ENCODE measurements at regions not wholly inside any gene's neighbourhood (a gene's known extent, or its start where the extent isn't known, plus 50 kb on each side); places are given as distances from the start of the nearest gene placed in this dataset.
A peak's percentile ranks its signal among the peaks of the same experiment; 100 is the strongest.
"Not testable (repeated sequence)": the region's sequence is repeated elsewhere in the genome, so short reads cannot be mapped to it uniquely, and the experiment has no call there.

GRCh38 chr1:233435622-233436021 lies 108.1 kb downstream of the MAP3K21 start:
- DNase-seq: no peak

GRCh38 chr1:233439721-233440120 lies 112.2 kb downstream of the MAP3K21 start:
- no peak for DNase-seq

GRCh38 chr1:233440951-233441401 lies 113.5 kb downstream of the MAP3K21 start:
- DNase-seq: peak; percentile 2

- DNase-seq: no peak
Measured at GRCh38 chr1:233442026-233442780, 114.7 kb downstream of the MAP3K21 start.

DNA sequence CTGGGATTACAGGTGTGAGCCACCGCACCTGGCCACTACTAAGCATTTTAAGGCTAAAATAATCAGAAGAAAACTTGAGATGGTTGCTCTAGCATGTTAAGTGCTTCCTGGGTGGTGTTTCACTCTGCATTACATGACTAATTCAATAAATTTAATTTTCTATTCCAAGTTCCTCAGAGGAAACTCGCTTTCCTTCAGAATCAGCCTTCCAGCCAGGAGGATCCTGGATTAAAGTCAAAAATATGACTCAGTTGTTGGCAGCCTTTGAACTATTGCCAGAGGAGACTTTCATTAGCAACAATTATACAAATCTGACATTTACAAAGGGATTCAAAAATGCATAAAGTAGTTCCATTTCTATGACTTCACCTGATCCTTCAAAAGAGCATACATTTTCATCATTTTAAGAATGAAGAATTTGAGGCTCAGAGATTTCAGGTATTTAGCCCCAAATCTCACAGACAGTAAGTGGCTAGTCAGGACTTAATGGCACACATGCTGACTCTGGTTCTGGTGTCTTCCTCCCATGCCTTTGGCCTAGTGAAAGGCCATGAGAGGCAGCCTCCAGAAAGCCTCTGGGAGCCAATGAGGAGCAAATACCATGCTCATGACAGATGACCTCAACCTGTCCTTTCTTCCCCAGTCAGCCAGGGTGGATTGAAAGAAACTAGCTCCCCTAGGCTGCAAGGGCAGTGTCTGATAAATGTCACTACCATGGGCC lies 115.7 kb downstream of the MAP3K21 start:
- DNase-seq: no peak

- no peak for DNase-seq
Measured at GRCh38 chr1:233444484-233444883, 117.0 kb downstream of the MAP3K21 start.

DNA sequence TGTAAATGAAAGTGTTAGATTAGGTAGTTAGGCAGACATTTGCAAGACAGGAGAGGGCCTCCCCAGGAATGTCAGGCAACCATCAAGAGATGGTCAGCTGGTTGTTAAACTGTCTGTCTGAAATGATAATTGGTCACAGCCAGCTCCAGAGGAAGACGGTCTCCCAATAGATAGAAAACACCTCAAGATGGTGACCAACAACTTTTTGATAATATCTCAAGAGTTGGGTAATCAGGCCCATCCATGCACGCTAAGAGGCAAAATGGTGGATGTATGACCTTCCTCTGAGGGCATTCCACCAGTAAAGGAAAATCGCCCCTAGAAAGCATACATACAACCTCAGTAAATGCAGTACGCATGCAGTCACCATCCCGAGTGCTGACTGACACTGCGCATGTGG lies 118.2 kb downstream of the MAP3K21 start:
- DNase-seq: no peak

DNA sequence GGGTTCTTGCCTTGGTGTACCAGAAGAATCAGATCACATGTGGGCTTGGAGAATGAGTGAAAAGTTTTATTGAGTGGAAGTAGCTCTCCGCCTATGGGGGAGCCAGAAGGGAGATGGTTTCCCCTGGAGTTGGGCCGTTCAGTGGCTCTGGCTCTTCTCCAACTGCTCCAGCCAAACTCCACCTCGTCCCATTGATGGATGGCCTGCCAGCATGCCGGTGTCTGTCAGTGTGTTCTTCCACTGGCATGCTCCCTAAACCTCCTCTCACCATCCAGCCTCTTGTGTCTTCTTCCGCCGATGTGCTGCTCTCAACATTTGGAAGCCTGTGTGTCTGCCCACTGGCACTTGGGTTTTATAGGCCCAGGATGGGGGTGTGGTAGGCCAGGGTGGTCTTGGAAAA lies 119.4 kb downstream of the MAP3K21 start:
- no peak for DNase-seq

DNA sequence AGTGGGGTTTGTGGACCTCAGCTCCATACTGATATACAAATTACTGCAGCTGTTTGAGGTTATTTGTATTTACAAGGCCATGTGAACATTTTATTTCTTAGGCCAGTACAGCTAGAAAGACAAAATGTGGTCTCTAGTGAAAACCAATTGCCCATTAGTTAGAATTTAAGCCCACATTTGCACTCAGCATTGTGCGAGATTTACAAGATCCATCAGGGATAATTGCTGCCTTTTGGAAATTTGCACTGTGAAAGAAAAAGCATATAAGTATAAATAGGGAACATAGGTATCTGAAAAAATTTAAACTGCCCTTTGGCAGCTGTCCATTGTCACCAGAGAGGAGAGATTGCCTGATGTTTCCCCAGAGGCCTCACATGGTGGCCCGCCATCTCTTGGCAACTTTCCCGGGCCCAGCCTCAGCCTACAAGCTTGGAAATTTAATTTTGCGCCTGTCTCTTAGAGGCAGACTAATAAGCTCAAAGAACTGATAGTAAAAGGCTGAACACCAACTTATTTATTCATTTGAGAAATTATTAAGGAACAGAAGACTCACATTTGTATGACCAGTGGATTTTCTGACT lies 120.7 kb downstream of the MAP3K21 start:
- no peak for DNase-seq

DNA sequence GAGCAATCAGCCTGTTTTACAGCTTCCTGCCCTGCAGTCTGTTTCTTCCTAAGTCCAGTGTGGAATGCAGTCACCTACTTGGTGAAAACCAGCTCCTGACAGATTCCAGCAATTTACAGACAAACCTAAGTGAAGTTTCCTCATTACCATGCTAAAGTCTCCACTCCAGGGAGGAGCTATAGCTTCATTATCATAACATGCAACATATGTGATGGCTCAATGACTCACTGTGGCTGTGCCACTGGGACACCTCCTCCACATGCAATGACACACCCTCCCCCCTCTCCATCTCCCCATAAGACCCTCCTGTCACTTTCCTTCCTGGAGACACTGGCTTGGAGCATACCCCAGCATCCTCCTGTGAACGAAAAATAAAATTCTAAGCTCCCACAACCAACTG lies 125.2 kb downstream of the MAP3K21 start:
- no peak for DNase-seq

DNA sequence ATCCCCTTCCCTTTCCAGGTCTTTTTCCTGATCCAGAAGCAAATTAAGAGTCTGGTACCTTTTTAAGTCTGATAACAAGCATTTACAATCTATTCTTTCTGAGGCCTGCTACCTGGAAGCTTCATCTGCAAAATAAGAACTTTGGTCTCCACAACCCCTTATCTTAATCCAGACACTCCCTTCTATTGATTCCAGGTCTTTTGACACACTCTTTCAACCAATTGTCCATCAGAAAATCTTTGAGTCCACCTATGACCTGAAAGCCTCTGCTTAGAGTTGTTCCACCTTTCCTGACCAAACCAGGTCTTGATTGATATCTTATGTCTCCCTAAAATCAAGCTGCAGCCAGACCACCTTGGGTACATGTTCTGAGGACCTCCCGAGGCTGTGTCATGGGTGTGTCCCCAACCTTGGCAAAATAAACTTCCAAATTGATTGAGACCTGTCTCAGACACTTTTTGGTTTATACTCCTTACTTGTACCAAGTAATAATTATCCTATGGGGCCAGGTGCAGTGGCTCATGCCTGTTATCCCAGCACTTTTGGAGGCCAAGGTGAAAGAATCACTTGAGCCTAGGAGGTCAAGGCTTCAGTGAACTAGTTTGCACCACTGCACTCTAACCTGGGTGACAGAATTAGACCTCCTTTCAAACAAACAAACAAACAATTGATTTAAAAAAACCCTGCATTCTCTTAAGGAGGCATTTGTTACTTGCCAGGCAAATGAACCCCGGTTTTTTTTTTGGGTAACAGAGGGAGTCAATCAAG lies 126.1 kb downstream of the MAP3K21 start:
- no peak for DNase-seq

DNA sequence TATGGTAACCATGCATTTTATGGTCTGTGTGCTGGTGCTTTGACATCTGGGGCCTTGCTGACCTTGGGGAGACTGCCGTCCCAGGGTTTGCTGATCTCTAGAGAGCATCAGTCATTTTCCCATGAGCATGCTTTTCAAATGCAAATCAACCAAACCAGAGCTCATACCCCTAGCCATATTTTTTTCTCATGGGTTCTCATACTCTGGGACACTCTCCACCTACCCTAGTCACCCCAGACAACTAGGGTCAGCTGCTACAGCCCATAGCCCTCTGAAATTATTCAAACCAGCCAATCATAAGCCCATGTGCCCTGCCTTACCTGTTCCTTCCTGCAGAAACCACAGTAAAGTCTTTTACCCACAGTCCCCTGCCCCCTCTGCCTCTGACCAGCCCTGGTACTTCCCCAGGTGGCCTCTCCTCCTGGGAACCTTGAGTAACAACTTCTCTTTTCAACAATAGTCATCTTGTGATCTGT lies 132.0 kb downstream of the MAP3K21 start:
- DNase-seq: no peak

GRCh38 chr1:233459968-233460367 lies 132.4 kb downstream of the MAP3K21 start:
- no peak for DNase-seq

DNA sequence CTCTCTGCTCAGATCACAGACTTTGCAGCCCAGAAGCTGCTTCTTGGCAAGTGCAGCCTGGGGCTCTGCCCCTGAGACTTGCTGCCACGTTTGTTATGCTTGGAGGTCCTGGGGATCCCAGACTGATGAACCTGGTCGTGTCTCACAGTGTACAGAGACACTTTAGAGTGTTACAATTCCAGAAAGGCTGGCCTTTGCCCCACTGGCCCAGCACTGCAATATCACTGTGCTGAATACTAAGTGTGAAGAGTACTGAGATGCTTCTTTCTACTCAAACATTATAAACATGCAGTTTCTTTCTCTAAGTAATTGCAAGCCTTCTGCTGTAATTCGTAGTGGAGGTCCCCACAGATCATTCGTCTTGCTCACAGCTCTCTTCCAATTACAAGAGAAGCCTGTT lies 133.2 kb downstream of the MAP3K21 start:
- no peak for DNase-seq

GRCh38 chr1:233461847-233462246 lies 134.3 kb downstream of the MAP3K21 start:
- no peak for DNase-seq

- DNase-seq: no peak
Measured at GRCh38 chr1:233463333-233463732, 135.8 kb downstream of the MAP3K21 start.

DNA sequence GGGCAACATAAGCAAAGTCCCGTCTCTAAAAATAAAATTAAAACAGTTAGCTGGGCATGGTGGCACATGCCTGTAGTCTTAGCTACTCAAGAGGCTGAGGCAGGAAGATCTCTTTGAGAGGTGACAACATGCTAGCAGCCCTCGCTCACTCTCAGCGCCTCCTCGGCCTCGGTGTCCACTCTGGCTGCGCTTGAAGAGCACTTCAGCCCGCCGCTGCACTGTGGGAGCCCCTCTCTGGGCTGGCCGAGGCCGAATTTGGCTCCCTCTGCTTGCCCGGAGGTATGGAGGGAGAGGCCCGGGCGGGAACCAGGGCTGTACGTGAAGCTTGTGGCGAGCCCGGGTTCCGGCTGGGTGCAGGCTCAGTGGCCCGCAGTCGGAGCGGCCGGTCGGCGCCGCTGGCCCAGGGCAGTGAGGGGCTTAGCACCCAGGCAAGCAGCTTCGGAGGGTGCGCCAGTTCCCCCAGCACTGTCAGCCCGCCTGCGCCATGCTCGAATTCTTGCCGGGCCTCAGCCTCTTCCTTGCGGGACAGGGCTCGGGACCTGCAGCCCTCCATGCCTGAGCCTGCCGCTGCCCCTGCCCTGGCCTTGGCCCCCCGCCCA lies 138.3 kb downstream of the MAP3K21 start:
- no peak for DNase-seq

DNA sequence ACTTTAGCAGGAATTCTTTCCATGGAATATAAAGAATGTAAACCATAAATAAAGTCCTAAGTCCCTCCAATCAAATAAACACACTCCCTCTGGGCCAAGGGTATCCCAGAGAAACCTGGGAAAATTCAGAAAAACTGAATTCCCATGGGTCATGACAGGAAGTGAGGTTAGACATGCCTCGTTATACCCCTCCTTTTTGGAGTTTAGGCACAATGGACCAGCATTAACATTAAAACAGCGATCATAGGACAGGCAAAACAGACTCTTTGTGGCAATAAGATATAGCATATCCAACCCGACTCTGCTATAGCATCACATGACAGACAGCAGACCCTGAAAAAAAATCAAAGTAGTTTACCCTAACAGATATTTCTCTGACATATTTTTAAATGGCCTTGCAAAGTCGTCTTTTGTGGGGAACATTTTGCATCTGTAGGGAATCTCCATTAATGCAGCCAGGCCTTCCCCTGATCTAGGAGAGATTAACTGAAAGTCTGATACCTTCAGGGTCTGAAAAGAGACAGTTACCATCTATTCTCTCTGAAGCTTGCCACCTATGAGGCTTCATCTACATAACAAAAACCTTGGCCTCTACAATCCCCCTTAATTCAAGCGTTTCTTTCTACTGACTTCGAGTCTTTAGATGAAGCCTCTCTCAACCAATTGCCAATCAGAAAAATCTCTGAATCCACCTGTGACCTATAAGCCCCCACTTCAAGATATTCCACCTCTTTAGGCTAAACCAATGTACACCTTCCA lies 143.0 kb upstream of the KCNK1 start:
- no peak for DNase-seq

- not testable (repeated sequence) for DNase-seq
Measured at GRCh38 chr1:233471851-233472250, 142.1 kb upstream of the KCNK1 start.

- DNase-seq: not testable (repeated sequence)
Measured at GRCh38 chr1:233472796-233473195, 141.1 kb upstream of the KCNK1 start.

GRCh38 chr1:233473549-233474204 lies 140.2 kb upstream of the KCNK1 start:
- DNase-seq: no peak
